Glutamatergic neuron (in vitro differentiated cells): ENCODE measurements at regions not wholly inside any gene's neighbourhood (a gene's known extent, or its start where the extent isn't known, plus 50 kb on each side); places are given as distances from the start of the nearest gene placed in this dataset.

Experiments
- DNase-seq: peaks from one replicate; pipeline ENCODE4 v3.0.0; 2022
- H3K27ac Mint-ChIP-seq: one replicate; pipeline ENCODE4 v1.8.0; 2020; ENCODE audit warnings: mild to moderate bottlenecking, mixed read lengths, inconsistent platforms; ENCODE audit not compliant: unreplicated experiment
- H3K27me3 Mint-ChIP-seq: one replicate; pipeline ENCODE4 v1.8.0; 2020; ENCODE audit warnings: mild to moderate bottlenecking, moderate library complexity, mixed read lengths, inconsistent platforms; ENCODE audit not compliant: unreplicated experiment
- H3K36me3 Mint-ChIP-seq: one replicate; pipeline ENCODE4 v1.8.0; 2020; ENCODE audit warnings: mild to moderate bottlenecking, mixed read lengths, inconsistent platforms; ENCODE audit not compliant: unreplicated experiment
- H3K4me1 Mint-ChIP-seq: one replicate; pipeline ENCODE4 v1.8.0; 2020; ENCODE audit warnings: mild to moderate bottlenecking, low read depth, mixed read lengths, inconsistent platforms; ENCODE audit not compliant: unreplicated experiment
- H3K4me3 Mint-ChIP-seq: one replicate; pipeline ENCODE4 v1.8.0; 2020; ENCODE audit warnings: mild to moderate bottlenecking, mixed read lengths, inconsistent platforms; ENCODE audit not compliant: unreplicated experiment
- H3K9me3 Mint-ChIP-seq: one replicate; pipeline ENCODE4 v1.8.0; 2020; ENCODE audit warnings: mild to moderate bottlenecking, moderate library complexity, mixed read lengths, inconsistent platforms; ENCODE audit not compliant: unreplicated experiment
- CTCF ChIP-seq: fragments of 200-600 bp; sonication (generic); IDR thresholded peaks from one replicate; pipeline ENCODE4 v1.5.0; 2021; ENCODE audit not compliant: partially characterized antibody, unreplicated experiment

DNA sequence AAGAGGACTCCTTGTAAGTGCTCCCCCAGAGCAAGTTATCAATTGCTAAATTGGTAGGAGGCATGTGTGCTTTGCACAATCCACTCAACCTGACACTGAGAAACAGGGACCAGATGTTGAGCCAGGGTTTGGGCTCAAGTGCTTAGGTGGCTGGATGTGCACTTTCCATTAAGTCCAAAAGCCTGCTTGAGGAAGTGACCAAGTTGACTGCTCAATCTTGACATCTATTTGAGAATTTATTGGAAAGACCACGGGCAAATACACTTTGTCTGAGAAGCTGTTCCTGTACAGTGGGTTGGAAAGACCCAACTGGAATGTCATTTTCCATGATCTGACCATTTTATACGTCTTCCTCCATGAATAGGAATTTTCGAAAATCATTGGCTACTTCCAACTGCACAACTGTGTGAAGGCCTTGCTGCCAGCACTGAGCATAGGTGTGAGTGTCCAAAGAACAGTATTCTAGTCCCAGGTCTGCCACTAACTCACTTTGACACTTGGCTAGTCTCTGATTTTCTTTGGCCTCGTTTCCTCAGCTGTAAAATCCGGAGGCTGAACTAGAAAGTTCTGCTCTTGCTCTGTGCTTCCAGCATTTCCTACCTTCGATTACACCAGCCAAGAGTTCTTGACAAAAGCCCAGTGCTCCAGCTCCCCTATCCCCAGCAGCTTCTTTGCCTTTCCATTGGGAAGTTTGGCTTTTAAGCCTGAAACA is 186.9 kb upstream of the ECI2 start:
- DNase-seq: no peak
- Mint-ChIP-seq H3K27me3 (no peaks in the 10 kb centered on the region), H3K4me1 (peaks cover 14% of the 10 kb centered on the region), H3K4me3 (no peak overlapping the region), H3K9me3 (no peaks in the 10 kb centered on the region), H3K27ac (no peak overlapping the region), H3K36me3 (no peaks in the 10 kb centered on the region)
- no peak for TF ChIP-seq CTCF

DNA sequence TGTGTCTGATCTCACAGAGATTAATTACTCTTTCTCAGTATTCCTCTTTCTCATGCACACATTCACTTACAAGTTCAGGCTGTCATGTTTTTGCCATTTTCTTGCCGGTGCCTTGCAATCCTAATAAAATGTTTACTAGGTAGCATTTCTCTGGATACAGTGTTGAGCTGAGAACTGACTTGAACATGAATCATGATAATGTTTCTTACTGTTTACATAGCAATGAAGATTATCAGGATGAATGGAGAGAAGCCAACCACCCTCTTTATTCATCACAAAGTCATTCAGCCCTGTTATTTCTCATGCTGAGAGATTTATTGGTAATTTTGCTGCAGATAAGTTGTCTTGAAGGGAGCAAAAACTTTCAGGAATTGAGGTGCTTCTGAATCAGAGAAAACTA is 185.5 kb upstream of the ECI2 start:
- Mint-ChIP-seq H3K9me3 (no peaks in the 10 kb centered on the region), H3K27ac (no peak overlapping the region), H3K27me3 (peaks cover 2% of the 10 kb centered on the region), H3K36me3 (no peaks in the 10 kb centered on the region), H3K4me3 (no peak overlapping the region), H3K4me1 (peaks cover 16% of the 10 kb centered on the region)
- TF ChIP-seq CTCF: no peak
- DNase-seq: no peak

DNA sequence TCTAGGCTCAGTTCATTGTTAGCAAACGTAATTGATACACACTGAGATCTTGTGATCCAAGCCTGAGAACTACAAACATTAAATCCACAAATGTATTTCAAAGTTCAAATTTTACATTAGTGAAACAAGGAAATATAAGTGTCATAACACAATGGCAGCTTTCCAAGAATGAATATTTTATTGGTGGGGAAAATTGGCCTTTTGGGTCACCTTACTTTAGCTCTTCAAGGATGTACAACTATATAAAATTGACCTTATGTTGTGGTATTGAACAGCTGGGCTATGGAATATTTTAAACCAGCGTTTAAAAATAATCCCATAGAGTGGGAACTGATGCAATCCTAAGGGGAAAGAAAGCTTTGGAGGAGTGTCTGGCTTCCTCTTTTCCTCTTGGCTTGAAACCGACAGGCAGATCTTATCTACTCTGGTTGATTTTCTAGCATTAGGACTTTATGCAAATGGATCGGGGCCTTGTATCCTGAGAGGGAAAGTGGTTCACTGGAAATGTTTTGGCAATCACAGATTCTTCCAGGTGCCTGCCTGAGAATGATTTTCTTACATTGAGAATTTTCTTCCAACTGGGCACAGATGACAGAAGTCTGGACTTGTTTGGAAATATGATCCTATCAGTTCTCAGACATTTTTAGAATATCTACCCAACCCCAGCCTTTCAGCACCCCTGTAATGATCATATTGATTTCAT is 184.8 kb upstream of the ECI2 start:
- no peaks in the 10 kb centered on the region for H3K9me3 Mint-ChIP-seq
- no peak for TF ChIP-seq CTCF
- peaks cover 2% of the 10 kb centered on the region for H3K27me3 Mint-ChIP-seq
- no peak overlapping the region for H3K4me3 Mint-ChIP-seq
- no peak overlapping the region for H3K27ac Mint-ChIP-seq
- peaks cover 17% of the 10 kb centered on the region for H3K4me1 Mint-ChIP-seq
- peaks cover 4% of the 10 kb centered on the region for H3K36me3 Mint-ChIP-seq
- DNase-seq: no peak

DNA sequence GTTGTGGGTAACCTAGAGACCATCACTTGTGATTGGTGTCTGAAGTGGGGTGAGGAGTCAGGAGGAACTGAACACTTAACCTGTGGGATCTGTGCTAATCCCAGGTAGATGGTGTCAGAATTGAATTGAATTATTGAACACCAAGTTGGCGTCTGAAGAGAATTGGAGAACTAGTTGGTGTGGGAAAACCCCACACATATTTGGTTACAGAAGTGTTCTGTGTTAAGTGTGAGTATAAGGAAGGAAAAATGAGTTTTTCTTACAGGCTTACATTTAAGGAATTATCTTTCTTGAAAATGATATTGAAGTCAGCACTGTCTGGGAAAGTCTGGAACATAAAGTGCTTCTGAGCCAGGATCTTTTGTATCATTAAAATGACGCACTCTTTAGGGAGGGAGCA is 182.9 kb upstream of the ECI2 start:
- Mint-ChIP-seq H3K9me3 (no peaks in the 10 kb centered on the region), H3K4me1 (peaks cover 17% of the 10 kb centered on the region), H3K27me3 (peaks cover 2% of the 10 kb centered on the region), H3K36me3 (peaks cover 4% of the 10 kb centered on the region), H3K4me3 (no peak overlapping the region), H3K27ac (no peak overlapping the region)
- TF ChIP-seq CTCF: no peak
- no peak for DNase-seq

DNA sequence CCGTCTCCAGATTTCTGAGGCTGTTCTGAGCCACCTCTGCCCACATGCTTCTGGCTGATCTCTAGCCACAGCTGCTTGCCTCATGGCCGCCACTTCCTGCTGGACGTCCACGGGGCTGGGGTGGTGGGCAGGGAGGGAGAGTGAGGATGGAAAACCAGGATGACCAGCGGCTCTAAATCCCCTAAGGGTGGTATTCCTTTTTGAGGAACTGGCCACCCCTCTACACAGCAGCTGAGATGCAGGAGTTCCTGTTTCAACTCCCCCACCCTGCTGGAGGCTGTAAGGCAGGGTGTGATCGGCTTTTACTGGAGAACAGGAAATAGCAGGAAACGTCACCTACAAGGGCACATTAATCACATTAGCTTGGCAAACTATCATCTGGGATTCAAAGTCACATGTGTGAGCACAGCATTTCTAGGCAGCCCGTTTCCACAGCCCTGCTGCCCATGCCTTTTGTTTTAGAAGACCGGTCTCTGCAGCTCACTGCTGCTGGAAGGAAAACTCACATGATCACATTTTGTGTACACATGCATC is 181.6 kb upstream of the ECI2 start:
- TF ChIP-seq CTCF: no peak
- no peak for DNase-seq
- H3K36me3 Mint-ChIP-seq: peaks cover 17% of the 10 kb centered on the region
- peaks cover 17% of the 10 kb centered on the region for H3K4me1 Mint-ChIP-seq
- H3K9me3 Mint-ChIP-seq: no peaks in the 10 kb centered on the region
- H3K27me3 Mint-ChIP-seq: peaks cover 2% of the 10 kb centered on the region
- no peak overlapping the region for H3K27ac Mint-ChIP-seq
- H3K4me3 Mint-ChIP-seq: no peak overlapping the region
